ENCODE measurements at regions not wholly inside any gene's neighbourhood (a gene's known extent, or its start where the extent isn't known, plus 50 kb on each side); places are given as distances from the start of the nearest gene placed in this dataset.

DNA sequence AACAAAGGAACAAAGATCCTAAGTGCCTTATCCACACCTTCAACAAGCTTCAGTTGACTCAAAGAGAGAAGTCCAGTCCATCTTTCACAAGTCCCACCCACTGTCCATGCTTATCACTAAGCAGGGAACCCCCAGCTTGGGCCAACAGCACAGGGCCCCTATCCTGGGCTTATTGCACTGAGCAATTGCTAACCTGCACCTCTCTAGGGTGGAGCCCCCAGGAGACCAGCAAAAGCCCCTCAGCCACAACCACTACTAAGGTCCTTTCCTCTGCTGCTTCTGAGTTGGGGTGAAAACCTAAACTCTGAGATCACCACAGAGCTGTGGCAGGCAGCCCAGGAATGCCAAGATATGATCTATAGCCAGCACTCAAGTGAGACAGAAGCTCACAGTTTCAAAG is 96.7 kb upstream of the PBDC1 start:
- no peaks in the 10 kb centered on the region for H3K9me3 ChIP-seq
- no peak for TF ChIP-seq CTCF (IDR thresholded peaks at IDR 0.05)
- no peak for ATAC-seq
- H3K4me1 ChIP-seq (ENCODE audit: low read depth): no peaks in the 10 kb centered on the region
- intact Hi-C loops (cut with DNase I, micrococcal nuclease): no loop called here
- DNase-seq: no peak
- no peak overlapping the region for H3K4me3 ChIP-seq
- no peaks in the 10 kb centered on the region for H3K36me3 ChIP-seq (ENCODE audit: low read depth)

DNA sequence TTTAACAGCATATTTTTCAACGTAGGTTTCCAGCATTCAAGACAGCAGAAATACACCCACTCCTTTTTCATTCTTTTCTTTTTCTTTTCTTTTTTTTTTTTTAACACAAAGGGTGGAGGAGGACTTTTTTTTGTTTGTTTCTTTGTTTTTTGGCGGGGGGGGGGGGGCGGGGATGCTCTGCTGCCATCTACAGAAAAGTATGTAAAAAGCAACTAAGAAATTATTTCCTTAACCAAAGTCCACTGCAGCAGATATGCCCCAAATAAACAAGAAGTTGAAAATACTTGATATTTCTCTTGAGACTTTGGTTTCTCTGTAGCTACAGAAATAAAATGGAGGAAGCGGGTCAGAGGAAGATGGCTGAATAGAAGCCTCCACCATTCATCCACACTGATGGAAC is 63.2 kb upstream of the PBDC1 start:
- Histone ChIP-seq H3K9me3 (no peaks in the 10 kb centered on the region), H3K4me3 (no peak overlapping the region), H3K4me1 (ENCODE audit: low read depth) (no peaks in the 10 kb centered on the region), H3K36me3 (ENCODE audit: low read depth) (no peaks in the 10 kb centered on the region)
- no peak for ATAC-seq
- intact Hi-C loops (cut with DNase I, micrococcal nuclease): no loop called here
- no peak for DNase-seq
- no peak for TF ChIP-seq CTCF (IDR thresholded peaks at IDR 0.05)
